HG03060 (cell line): ENCODE measurements at regions not wholly inside any gene's neighbourhood (a gene's known extent, or its start where the extent isn't known, plus 50 kb on each side); places are given as distances from the start of the nearest gene placed in this dataset.

Experiments used
- ATAC-seq: cut with Tn5 transposase; IDR thresholded peaks from one replicate; pipeline ENCODE4 v1.9.1; 2021; ENCODE audit warnings: low read depth, moderate number of reproducible peaks; ENCODE audit not compliant: unreplicated experiment

DNA sequence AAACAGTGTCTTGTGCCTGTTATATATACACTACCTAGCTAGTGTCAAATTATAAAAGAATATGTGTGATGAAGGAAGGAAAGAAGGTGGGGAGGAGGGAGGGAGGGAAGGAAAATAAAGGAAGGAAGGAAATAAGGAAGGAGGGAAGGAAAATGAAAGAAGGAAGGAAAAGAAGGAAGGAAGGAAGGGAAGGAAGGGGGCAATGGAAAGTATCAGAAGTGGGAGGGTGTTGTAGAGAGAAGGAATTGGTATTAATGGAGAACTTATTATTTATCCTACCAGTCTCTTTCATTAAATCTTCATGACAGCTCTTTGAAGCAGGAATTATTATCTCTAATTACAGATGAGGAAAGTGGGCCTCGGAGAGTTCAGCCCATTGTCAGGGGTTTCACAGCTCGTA, 202.4 kb downstream of the SAMD5 start:
- ATAC-seq: no peak

DNA sequence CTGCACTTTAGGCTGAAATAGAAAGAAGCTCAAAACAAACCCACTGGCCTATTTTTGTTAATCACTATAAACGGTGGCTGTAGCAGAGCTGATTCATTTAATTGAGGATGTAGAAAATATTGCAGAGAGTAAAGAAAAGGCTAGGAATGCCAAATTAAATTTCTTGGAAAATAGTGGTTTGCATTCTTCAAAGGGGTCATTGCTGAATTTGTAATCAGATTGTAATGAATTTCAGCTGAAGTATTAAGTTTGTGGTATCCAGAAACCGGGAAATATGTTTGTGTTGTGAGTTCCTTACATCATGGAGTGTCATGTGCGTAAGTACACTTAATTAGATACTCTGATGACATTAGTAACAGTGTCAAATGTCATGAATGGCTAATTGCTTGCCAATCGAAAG, 203.0 kb downstream of the SAMD5 start:
- no peak for ATAC-seq

DNA sequence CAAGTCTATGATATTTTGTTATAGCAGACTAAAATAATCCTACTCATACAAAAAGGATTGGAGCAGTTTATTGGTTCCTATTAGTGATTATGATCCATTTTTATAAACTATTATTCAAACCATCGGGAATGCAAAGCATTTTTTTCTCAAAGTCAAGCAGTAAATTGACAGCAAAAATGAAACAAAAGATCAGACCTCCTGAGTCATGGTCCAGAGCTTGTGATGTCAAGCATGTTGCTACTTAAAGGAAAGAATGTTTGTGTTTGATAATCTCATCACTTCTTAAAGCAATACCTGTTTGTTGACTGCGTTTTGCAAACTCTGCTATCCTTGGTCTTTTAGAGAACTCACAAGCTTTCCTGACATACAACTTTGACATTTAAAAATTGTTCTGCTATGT, 204.4 kb downstream of the SAMD5 start:
- ATAC-seq: no peak

DNA sequence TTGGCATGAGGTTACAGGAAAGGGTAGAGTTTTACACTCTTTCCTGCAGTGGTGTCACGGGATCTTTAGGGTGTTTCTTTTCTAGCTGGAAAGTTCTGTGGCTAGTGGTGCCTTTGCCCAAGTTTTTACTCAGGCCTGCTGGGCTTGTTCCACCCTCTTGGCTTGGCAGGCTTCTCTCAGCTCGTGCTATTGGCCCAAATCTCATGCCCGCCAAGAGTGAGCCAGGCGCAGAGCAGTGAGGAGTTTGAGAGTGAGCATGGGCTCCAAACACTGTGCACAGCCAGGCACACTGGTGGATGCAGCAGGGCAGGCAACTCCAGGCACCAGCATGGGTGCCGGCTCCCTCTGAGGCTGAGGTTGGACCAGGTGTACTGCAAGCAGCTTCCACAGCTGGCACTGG, 206.5 kb downstream of the SAMD5 start:
- ATAC-seq: no peak

DNA sequence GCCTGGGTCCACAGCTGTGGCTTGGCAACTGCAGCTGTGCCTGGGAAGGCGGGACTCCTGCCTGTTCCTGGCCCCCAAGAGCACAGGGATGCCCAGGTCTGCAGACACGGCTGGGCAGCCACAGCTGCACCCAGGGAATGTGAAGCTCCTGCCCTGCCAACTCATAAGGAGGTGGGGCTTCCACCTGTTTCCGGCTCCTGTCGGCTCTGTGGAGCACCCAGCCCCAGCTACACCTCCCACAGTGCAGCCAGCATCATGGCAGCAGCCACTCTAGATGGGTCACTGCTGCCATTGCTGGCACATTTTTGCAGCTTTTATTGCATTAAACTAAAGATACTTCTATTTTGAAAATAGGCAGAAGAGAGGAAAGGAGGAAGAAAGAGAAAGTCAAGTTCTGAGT, 207.9 kb downstream of the SAMD5 start:
- ATAC-seq: no peak

DNA sequence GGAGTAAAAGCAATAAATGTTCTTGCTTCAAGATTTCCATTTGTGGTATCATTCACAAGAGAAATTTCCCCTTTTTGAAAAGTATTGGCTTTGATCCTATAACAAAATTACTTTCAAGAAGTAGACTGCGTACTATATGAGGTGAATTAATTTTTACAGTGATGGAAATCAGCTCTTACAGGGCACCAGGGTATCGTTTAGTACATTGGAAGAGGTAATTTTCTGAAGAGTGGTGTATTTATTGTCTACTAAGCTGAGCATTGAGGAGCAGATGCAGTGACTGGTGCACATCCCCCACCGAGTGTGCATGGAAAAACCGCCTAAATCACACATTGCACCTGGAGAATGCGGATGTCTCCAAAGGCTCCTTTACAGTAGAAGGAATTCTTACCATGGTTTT, 209.5 kb downstream of the SAMD5 start:
- ATAC-seq: no peak

DNA sequence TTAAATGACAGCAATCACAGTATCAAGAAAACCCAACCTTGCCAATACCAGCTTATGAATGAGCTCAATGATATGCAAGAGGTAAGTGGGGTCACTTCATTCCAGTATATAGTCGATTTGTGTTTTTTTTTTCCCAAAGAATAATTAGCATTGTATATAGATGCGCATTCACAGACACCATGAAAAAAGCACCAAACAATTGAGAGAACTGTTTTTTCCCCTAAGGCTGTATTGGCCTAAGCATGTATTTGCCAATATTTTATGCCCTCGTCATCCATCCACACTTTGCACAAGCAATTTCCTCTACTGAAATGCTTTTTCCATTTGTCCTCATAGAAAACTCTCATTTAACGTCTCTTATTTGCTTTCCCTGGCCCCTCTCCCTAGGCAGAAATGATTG, 213.7 kb downstream of the SAMD5 start:
- no peak for ATAC-seq

DNA sequence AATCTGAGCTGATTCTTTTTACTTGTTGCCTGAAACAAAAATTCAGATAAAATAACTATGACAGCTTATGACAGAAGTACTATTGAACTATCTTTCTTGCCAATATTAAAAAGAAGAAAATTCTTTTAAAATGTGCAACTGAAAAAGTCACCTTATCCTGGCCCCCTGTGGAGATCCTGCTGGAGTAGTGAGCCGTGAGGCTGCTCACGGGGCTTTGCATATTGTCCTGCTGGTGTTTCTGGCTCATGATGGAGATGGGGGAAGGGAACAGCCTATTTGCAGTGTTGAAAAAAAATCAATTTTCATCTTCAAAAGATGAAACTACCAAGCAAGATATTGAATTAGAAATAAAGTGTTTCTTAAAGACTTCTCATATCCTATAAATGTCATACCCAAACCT, 216.0 kb downstream of the SAMD5 start:
- no peak for ATAC-seq

DNA sequence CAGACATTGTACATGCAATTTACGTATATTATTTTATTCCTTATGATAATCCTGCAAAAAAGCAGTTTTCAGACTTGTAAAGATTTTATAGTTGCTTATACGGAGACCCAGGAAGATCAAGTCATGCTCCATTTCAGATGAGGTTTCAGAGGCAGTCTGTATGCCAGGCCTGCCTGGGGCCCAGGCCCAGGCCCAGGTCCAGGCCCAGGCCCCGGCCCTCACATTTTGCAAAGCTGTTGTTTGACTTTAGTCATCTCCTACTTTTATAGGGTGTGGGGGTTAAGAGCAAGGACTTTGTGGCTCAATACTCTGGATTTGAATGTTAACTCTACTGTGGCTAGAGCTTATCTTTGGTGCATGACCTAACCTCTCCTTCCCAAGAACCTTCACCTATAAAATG, 217.9 kb downstream of the SAMD5 start:
- ATAC-seq: no peak

DNA sequence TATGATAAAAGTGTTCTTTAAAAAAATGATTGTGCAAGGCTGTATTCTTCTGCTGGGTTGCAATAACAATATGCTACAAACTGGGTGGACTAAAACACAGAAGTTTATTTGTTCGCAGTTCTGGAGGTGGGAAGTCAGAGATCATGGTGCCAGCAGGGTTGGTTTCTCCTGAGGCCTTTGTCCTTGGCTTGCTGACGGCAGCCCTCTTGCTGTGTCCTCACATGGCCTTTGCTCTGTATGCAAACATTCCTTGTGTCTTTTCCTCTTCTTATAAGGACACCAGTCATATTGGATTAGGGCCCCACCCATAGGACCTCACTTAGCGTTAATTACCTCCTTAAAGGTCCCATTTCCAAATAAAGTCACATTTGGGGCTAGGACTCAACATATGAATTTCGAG, 220.4 kb downstream of the SAMD5 start:
- ATAC-seq: no peak

DNA sequence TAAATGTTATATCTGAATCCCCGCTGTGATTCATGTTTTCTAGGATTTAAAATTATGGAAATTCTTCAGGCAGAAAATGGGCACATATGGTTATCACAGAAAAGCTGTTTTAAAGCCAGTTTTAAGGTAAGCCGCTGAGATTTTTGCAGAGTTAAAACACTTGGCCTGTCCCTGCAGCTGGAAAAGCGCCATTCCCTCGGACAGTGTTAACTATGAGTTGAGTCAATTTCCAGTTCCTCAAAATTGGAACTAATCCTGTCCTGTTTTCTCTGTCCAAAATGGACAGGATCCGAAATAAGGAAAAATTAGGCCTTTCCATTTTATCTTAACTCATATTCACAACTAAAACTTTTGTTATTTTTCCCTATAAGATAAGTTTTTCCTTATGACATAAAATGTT, 225.2 kb downstream of the SAMD5 start:
- no peak for ATAC-seq

DNA sequence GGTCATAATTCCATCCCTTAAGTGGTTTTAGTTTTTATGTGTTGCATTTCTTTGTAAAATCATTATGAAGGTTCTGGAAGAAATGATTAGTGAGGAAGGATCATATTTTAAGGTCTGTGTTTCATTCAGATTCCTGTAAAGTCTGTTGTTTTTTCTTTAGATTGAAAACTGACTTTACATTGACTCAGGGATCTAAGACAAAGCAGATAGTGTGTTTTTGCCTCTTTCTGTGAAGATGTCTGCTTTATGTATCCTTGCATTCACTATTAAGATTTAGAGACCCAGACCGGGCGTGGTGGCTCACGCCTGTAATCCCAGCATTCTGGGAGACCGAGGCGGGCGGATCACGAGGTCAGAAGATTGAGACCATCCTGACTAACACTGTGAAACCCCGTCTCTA, 225.7 kb downstream of the SAMD5 start:
- ATAC-seq: no peak

DNA sequence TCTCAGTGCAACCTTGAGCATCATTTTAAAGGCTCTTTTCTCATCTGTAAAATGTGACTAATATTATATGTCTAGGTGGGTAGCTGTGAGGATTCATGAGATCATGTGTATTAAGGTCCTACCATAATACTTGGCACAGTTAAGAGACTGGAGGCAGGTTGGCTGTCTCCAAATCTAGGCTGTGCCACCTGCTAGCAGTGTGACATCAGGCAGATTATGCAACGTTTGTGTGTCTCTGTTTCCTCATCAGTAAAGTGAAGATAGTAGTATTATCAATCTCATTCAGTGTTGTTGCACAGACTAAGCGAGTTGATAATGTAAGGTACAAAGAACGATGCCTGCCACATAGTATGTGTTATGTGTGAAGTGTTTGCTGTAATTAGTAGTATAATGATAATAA, 227.4 kb downstream of the SAMD5 start:
- ATAC-seq: no peak

DNA sequence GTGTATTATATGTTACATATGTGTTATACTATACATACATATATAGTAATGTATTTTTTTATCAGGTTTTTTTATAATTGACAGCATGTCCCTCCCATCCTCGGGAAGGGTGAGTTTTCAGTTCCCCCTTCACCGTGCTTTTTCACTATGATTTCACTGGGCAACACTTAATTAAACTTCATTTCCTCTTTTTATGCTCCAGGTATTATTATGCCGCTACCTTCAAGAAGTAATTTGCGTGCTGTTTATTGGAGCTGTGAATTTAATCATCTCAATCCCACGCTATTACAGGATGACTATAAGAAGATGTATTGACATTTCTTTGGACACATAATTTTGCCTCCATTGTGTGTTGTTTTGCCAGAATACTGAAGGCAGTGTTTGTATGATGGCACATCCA, 228.6 kb downstream of the SAMD5 start:
- ATAC-seq: no peak

DNA sequence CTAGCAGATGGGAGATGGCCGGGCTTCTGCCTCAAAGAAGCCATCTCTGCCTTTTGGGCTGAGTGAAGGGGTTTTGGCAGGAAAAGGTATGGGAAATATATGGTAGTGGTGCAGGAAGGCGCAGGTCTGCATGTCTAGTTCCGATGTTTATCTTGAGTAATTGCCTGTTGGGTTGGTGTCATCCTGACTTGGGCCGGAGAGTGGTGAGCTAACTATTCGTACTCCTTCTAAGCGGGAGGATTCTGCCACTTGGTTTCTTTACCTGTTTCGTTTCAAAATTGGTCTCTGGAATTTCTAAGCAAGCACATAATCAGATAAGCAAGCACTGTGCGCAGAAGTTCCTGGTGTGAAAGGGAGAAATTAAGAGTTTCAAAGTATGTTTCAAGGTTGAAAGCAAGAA, 229.6 kb downstream of the SAMD5 start:
- ATAC-seq: no peak

DNA sequence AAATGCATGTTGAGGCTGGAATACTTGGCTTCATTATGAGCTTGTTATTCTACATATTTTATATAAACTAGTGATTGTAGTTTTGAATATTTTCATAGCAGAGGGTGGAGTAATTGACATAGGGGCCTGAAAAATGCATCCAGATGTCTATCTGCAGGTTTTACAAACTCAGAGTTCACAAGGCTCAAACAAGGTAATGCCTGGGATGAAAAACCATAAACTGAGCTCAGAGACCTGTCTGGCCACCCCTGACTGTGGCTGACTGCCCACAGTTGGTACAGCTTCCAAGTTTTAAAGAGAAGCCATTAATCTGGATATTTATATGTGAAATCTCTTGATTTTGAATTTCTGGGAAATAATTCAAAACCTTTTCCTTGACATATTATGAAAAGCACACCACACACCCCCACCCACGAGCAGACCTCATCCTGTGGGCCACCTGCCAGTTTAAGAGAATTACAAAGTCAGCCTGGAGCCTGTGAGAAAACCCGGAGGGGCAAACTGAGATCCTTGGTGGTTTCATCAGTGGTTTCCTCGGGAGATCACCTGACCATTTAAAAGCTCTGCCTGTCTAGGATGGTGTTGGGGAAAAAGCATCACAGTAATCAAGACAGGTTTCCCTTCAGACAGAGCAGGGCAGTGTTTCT, 230.1 kb downstream of the SAMD5 start:
- ATAC-seq: no peak

DNA sequence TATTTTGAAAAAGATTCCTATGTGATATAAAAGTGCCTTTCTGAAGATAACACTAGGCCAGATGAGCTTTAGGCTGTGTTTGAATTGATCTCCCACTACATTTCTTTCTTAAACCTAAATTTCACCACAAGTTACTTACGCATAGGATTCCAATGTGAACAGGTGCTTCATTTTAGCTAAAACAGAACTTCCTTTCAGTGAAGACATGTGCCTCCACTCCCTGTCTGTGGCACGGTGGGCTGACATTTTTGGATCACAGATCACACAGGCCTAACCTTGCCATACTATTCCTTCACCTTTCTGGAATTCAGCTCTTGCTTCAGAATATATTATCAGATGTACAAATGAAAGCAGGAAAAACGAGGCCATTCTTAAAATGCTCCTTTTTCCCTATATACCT, 231.8 kb downstream of the SAMD5 start:
- no peak for ATAC-seq

DNA sequence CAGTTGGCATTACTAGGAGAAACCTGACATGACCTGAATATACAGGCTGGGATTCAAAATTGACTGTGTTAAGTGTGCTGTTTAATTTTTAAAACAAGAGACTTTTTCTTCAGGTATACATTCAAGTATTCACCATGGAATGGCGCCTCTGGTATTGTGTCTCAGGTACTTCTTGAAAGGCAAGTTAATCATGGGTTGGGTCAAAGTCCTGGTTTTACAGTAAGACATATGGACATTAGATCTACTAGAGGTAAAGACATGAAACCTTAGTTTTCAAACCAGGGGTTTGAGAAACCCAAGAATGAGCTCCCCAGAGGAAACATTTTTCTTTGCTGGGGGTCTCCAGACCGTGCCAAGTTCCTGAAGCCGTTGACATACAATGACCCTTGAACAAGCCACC, 232.4 kb downstream of the SAMD5 start:
- no peak for ATAC-seq

DNA sequence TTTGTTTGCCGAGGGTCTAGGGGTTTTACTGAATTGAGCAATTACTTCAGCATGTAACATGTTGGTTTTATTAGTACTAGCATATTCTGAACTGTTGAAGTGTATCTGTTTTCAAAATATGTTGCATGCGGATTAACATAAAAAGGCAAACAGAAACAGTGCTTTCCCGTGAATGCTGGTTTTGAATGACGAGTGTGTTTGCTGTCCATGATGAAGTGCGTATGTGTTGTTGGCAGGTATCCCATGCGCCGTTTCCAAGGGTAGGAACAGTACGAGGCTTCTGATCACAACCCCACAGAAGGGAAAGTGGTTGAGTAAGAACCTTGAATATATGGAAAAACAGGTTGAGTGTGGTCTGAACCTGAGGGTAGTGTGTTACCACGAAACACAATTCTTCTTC, 232.9 kb downstream of the SAMD5 start:
- ATAC-seq: no peak

DNA sequence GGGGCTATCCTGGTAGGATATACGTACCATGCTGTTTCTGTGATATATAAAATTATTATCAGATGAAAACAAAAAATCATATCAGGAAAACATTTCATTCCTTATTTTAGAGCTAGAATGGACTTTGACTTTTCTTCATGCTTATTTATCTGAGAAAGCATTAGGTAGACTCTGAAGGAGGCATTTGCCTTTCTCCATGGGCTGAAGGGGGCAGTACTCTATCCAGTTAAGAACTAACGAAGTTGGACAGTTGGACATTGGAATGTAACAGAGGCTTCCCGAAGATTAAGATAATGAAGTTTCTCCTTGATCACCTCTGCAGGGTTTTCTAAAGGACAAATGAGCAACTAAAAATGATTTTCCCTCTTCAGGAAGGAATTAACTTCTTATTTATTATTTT, 233.9 kb downstream of the SAMD5 start:
- no peak for ATAC-seq

DNA sequence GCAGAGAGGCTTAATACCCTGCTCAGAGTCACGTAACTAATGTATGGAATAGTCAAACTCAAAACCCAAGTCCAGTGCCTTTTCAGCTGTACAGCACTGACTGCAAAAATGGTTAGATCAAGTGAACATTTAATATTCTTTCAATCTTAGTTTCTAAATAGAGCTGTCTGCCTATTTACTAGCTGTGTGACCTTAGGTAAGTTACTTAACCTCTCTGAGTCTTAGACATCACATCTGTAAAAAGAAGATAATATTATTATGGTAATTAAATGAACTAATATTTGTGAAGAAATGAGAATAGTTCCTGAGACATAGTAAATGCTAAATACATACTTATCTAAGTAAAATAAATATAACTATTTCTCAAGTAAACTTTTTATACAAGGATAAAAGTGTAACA, 235.5 kb downstream of the SAMD5 start:
- ATAC-seq: no peak

DNA sequence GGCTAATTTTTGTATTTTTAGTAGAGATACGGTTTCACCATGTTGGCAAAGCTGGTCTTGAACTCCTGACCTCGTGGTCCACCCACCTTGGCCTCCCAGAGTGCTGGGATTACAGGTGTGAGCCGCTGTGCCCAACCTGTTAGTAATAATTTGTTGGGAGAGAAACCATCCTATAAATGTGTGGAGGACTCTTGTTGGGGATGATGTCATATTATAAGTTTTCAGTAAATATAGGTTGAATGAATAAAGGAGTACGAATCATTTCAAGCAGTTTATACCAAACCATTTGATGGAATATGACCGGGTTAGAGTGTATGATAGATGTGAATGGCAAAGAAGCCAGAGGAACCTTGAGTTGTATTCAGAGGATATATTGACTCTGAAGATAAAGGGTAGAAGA, 240.8 kb downstream of the SAMD5 start:
- ATAC-seq: no peak

DNA sequence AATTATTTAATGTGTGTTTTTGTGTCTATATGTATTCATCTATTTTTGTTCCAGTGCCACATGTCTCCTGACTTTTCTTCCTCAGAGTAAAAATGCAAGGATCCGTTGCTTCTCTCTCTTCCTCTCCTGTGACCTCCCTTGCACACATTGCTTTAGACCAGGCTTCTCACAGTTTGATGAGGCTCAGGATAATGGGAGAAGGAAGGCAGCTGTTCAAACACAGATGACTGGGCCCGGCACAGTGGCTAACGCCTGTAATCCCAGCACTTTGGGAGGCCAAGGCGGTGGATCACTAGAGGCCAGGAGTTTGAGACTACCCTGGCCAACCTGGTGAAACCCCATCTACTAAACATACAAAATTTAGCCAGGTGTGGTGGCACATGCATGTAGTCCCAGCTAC, 241.9 kb downstream of the SAMD5 start:
- ATAC-seq: no peak
